Naive B cell (primary cell): ENCODE measurements at regions not wholly inside any gene's neighbourhood (a gene's known extent, or its start where the extent isn't known, plus 50 kb on each side); places are given as distances from the start of the nearest gene placed in this dataset.

ENCODE experiments used
- ATAC-seq, 2 donors: fragments of 150-1000 bp; cut with Tn5 transposase; 2 replicates each; pipeline ENCODE4 v1.10.0; 2021; ENCODE audit warnings: low read depth in 2 of 2, mild to moderate bottlenecking in 2 of 2, moderate library complexity in 2 of 2
- DNase-seq: peaks from one replicate; pipeline ENCODE4 v3.0.0; 2022
- H3K27ac Mint-ChIP-seq, 6 donors: one replicate each; pipeline ENCODE4 v1.8.0; 2020 to 2022; ENCODE audit warnings: mild to moderate bottlenecking in 6 of 6, mixed read lengths in 6 of 6, moderate library complexity in 5 of 6, inconsistent platforms in 2 of 6
- H3K27me3 Mint-ChIP-seq, 3 donors: one replicate each; pipeline ENCODE4 v1.8.0; 2021 to 2022; ENCODE audit warnings: mixed read lengths in 3 of 3, mild to moderate bottlenecking in 1 of 3
- H3K36me3 Mint-ChIP-seq, 2 donors: one replicate each; pipeline ENCODE4 v1.8.0; 2020 to 2022; ENCODE audit warnings: mixed read lengths in 2 of 2, inconsistent platforms in 1 of 2, mild to moderate bottlenecking in 1 of 2
- H3K4me1 Mint-ChIP-seq, 3 donors: one replicate each; pipeline ENCODE4 v1.8.0; 2020 to 2022; ENCODE audit warnings: mixed read lengths in 3 of 3, inconsistent platforms in 1 of 3, mild to moderate bottlenecking in 1 of 3, moderate library complexity in 1 of 3
- H3K4me3 Mint-ChIP-seq, 8 donors: one replicate each; pipeline ENCODE4 v1.8.0; 2020 to 2022; ENCODE audit warnings: mild to moderate bottlenecking in 8 of 8, mixed read lengths in 8 of 8, moderate library complexity in 8 of 8, inconsistent platforms in 2 of 8
- H3K9me3 Mint-ChIP-seq, 7 donors: one replicate each; pipeline ENCODE4 v1.8.0; 2020 to 2022; ENCODE audit warnings: mixed read lengths in 7 of 7, mild to moderate bottlenecking in 5 of 7, inconsistent platforms in 2 of 7, moderate library complexity in 1 of 7

DNA sequence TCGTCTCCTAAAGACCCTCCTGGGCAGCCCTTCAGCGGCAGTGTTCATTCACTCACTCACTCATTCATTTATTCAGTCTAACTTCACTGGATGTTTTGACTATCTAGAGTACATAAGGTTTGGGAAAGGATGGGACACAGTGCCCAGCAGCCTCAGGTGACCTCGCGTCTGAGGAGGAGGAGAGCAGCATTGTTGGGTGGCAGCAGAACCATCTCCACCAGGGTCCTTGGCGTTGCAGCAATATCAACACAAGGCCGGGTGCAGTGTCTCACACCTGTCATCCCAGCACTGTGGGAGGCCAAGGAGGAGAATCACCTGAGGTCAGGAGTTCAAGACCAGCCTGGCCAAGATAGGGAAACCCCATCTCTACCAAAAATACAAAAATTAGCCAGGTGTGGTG lies 408.0 kb downstream of the BRD1 start:
- H3K27me3 Mint-ChIP-seq, result no peaks in the 10 kb centered on the region
- H3K27ac Mint-ChIP-seq, result no peak overlapping the region
- no peaks in the 10 kb centered on the region for H3K4me1 Mint-ChIP-seq
- peaks cover 5 to 16% (median 13%) of the 10 kb centered on the region in 7 donors for H3K9me3 Mint-ChIP-seq
- H3K36me3 Mint-ChIP-seq, result peaks cover 0 to 7% of the 10 kb centered on the region in 2 donors
- no peak for ATAC-seq
- H3K4me3 Mint-ChIP-seq, result no peak overlapping the region
- DNase-seq, result no peak

DNA sequence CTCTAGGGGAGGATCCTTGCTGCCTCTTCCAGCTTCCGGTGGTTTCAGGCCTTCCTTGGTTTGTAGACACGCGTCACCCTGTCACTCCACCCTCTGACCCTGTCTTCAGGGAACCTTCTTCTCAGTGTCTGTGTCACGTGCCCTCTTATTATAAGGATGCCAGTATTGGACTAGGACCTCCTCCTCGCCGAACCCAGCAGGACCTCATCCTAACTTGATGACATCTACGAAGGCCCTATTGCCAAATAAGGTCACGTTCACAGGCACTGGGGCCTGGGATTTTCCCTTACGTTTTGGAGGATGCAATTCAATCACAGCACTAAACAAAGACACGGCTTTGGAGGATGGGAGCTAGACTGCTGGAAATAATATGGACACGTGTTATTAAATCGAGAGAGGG lies 408.7 kb downstream of the BRD1 start:
- peaks cover 0 to 7% of the 10 kb centered on the region in 2 donors for H3K36me3 Mint-ChIP-seq
- no peaks in the 10 kb centered on the region for H3K27me3 Mint-ChIP-seq
- ATAC-seq (no peak), DNase-seq (no peak)
- H3K9me3 Mint-ChIP-seq, result peaks cover 5 to 16% (median 13%) of the 10 kb centered on the region in 7 donors
- H3K4me1 Mint-ChIP-seq, result no peaks in the 10 kb centered on the region
- no peak overlapping the region for H3K27ac Mint-ChIP-seq
- H3K4me3 Mint-ChIP-seq, result no peak overlapping the region

- Mint-ChIP-seq H3K27me3 (no peaks in the 10 kb centered on the region), H3K27ac (no peak overlapping the region), H3K4me1 (no peaks in the 10 kb centered on the region), H3K4me3 (no peak overlapping the region), H3K9me3 (peaks cover 5 to 16% (median 13%) of the 10 kb centered on the region in 7 donors), H3K36me3 (peaks cover 0 to 7% of the 10 kb centered on the region in 2 donors)
- ATAC-seq, result no peak
- no peak for DNase-seq
Measured at GRCh38 chr22:49418341-49418894, 409.3 kb downstream of the BRD1 start.

- H3K4me1 Mint-ChIP-seq, result no peaks in the 10 kb centered on the region
- DNase-seq (no peak), ATAC-seq (no peak)
- H3K4me3 Mint-ChIP-seq, result no peak overlapping the region
- peaks cover 5 to 16% (median 13%) of the 10 kb centered on the region in 7 donors for H3K9me3 Mint-ChIP-seq
- peaks cover 0 to 7% of the 10 kb centered on the region in 2 donors for H3K36me3 Mint-ChIP-seq
- no peaks in the 10 kb centered on the region for H3K27me3 Mint-ChIP-seq
- H3K27ac Mint-ChIP-seq, result no peak overlapping the region
Measured at GRCh38 chr22:49417833-49418232, 409.8 kb downstream of the BRD1 start.

- H3K4me1 Mint-ChIP-seq, result no peaks in the 10 kb centered on the region
Measured at GRCh38 chr22:49417326-49417725, 410.3 kb downstream of the BRD1 start.

DNA sequence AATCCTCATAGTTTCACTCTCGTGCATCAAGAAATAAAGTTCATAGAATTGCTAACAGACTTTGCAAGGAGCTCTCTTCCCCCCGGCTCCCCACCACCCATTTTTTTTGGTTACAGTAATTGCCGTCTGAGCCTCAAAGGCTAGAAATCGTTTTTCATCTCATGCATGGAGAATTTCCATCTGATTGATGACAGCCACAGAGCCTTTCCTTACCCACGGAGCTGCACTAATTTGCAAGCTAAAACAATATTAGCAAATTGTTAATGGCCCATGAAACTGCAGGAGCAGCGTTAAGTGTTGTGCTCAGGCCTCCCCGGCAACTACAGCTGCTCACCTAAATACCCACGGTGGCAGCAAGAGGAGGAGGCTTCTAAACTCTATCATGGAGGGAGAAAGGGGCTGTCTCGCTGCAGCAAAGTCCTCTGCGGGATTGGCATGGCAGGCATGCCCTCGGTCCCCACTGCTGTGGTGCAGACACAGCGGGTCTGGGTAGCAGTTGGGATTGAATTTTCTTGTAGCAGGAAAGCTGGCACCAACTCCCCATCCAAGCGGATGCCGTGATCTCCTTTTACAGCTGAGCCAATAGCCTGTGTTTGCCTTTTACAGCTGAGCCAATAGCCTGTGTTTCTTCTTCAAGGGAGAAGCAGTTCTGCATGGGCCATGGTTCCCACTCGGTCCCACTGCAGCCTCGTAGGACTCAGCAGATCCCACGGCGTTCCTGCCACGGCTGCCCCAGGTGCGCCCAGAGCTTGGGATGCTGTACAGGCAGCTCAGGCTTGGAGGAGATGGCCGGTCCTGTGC lies 412.3 kb downstream of the BRD1 start:
- no peak overlapping the region for H3K4me3 Mint-ChIP-seq
- no peaks in the 10 kb centered on the region for H3K36me3 Mint-ChIP-seq
- H3K27me3 Mint-ChIP-seq, result peaks cover 0 to 13% (median 5%) of the 10 kb centered on the region in 3 donors
- peaks cover 0 to 5% (median 2%) of the 10 kb centered on the region in 7 donors for H3K9me3 Mint-ChIP-seq
- H3K27ac Mint-ChIP-seq, result no peak overlapping the region
- ATAC-seq (no peak), DNase-seq (no peak)
- no peaks in the 10 kb centered on the region for H3K4me1 Mint-ChIP-seq

More at GRCh38 chr22:49417326-49417725, 410.3 kb downstream of the BRD1 start:
- DNase-seq, result no peak
- Mint-ChIP-seq H3K27ac (no peak overlapping the region), H3K4me3 (no peak overlapping the region), H3K9me3 (peaks cover 5 to 16% (median 11%) of the 10 kb centered on the region in 7 donors), H3K36me3 (peaks cover 0 to 7% of the 10 kb centered on the region in 2 donors), H3K27me3 (no peaks in the 10 kb centered on the region)
- no peak for ATAC-seq

DNA sequence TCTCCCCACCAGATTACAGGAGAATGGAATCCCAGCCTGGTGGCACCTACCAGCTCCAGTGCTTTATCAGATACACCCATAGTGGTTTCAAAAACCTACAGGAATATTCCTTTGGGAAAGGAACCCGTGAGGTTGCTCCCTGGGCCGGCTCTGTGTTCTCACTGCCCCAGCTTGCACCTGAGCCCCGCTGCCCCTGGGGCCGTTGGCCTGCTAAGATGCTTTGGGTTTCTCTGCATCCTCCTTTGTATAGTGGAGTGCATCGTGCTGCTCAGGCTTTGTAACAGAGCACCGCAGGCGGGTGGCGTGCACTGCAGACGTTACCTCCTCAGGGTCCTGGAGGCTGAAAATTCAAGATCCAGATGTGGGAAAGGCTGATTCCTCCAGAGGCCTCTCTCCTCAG lies 414.1 kb downstream of the BRD1 start:
- Mint-ChIP-seq H3K4me3 (no peak overlapping the region), H3K36me3 (no peaks in the 10 kb centered on the region), H3K9me3 (peaks cover 3 to 11% (median 6%) of the 10 kb centered on the region in 7 donors), H3K4me1 (no peaks in the 10 kb centered on the region), H3K27me3 (peaks cover 0 to 13% (median 5%) of the 10 kb centered on the region in 3 donors), H3K27ac (no peak overlapping the region)
- DNase-seq (no peak), ATAC-seq (no peak)

- H3K9me3 Mint-ChIP-seq, result peaks cover 3 to 11% (median 6%) of the 10 kb centered on the region in 7 donors
- no peak overlapping the region for H3K27ac Mint-ChIP-seq
- DNase-seq (no peak), ATAC-seq (no peak)
- H3K4me3 Mint-ChIP-seq, result no peak overlapping the region
- H3K4me1 Mint-ChIP-seq, result no peaks in the 10 kb centered on the region
- no peaks in the 10 kb centered on the region for H3K36me3 Mint-ChIP-seq
- peaks cover 0 to 13% (median 7%) of the 10 kb centered on the region in 3 donors for H3K27me3 Mint-ChIP-seq
Measured at GRCh38 chr22:49413146-49413545, 414.5 kb downstream of the BRD1 start.

GRCh38 chr22:49412236-49412635 lies 415.4 kb downstream of the BRD1 start:
- DNase-seq (no peak), ATAC-seq (no peak)
- H3K36me3 Mint-ChIP-seq, result no peaks in the 10 kb centered on the region
- H3K27ac Mint-ChIP-seq, result no peak overlapping the region
- peaks cover 3 to 11% (median 7%) of the 10 kb centered on the region in 7 donors for H3K9me3 Mint-ChIP-seq
- H3K4me3 Mint-ChIP-seq, result no peak overlapping the region
- H3K4me1 Mint-ChIP-seq, result no peaks in the 10 kb centered on the region
- H3K27me3 Mint-ChIP-seq, result peaks cover 0 to 13% (median 11%) of the 10 kb centered on the region in 3 donors

GRCh38 chr22:49411236-49411635 lies 416.4 kb downstream of the BRD1 start:
- peaks cover 0 to 20% (median 11%) of the 10 kb centered on the region in 3 donors for H3K27me3 Mint-ChIP-seq
- H3K4me3 Mint-ChIP-seq, result no peak overlapping the region
- peaks cover 3 to 11% (median 7%) of the 10 kb centered on the region in 7 donors for H3K9me3 Mint-ChIP-seq
- H3K4me1 Mint-ChIP-seq, result no peaks in the 10 kb centered on the region
- no peak for DNase-seq
- no peak for ATAC-seq
- no peaks in the 10 kb centered on the region for H3K36me3 Mint-ChIP-seq
- no peak overlapping the region for H3K27ac Mint-ChIP-seq

- ATAC-seq (no peak), DNase-seq (no peak)
- Mint-ChIP-seq H3K27me3 (peaks cover 2 to 28% (median 18%) of the 10 kb centered on the region in 3 donors), H3K36me3 (no peaks in the 10 kb centered on the region), H3K4me3 (no peak overlapping the region), H3K4me1 (no peaks in the 10 kb centered on the region), H3K27ac (peak overlapping the region in 1 of 6 donors; percentile 64), H3K9me3 (peaks cover 3 to 11% (median 7%) of the 10 kb centered on the region in 7 donors)
Measured at GRCh38 chr22:49408102-49408836, 419.4 kb downstream of the BRD1 start.

- DNase-seq, result no peak
- Mint-ChIP-seq H3K36me3 (no peaks in the 10 kb centered on the region), H3K4me3 (no peak overlapping the region), H3K27me3 (peaks cover 8 to 26% (median 22%) of the 10 kb centered on the region in 3 donors), H3K9me3 (peaks cover 3 to 12% (median 7%) of the 10 kb centered on the region in 7 donors), H3K27ac (no peak overlapping the region), H3K4me1 (no peaks in the 10 kb centered on the region)
- no peak for ATAC-seq
Measured at GRCh38 chr22:49406879-49407587, 420.6 kb downstream of the BRD1 start.

- no peak for DNase-seq
- ATAC-seq, result no peak
- H3K36me3 Mint-ChIP-seq, result no peaks in the 10 kb centered on the region
- peaks cover 8 to 18% (median 17%) of the 10 kb centered on the region in 3 donors for H3K27me3 Mint-ChIP-seq
- H3K4me3 Mint-ChIP-seq, result no peak overlapping the region
- H3K27ac Mint-ChIP-seq, result no peak overlapping the region
- H3K9me3 Mint-ChIP-seq, result peaks cover 3 to 12% (median 7%) of the 10 kb centered on the region in 7 donors
- no peaks in the 10 kb centered on the region for H3K4me1 Mint-ChIP-seq
Measured at GRCh38 chr22:49406047-49406650, 421.5 kb downstream of the BRD1 start.
